Small intestine (tissue), 7 donors: ENCODE measurements at regions not wholly inside any gene's neighbourhood (a gene's known extent, or its start where the extent isn't known, plus 50 kb on each side); places are given as distances from the start of the nearest gene placed in this dataset.
A peak's percentile ranks its signal among the peaks of the same experiment; 100 is the strongest.

Experiments
- DNase-seq, 2 donors: peaks; one replicate each; pipeline versions ENCODE4 v3.0.0 to v3.0.0-alpha.2; 2013
- FAIRE-seq: peaks from 2 replicates; lab custom pipeline; 2012; peaks lifted over from hg19 to GRCh38; lab: Jason Lieb, UNC
- H3K27ac ChIP-seq, 3 donors: one replicate each; pipeline ENCODE4 v1.5.1; 2013; ENCODE audit warnings: low read length in 2 of 3, mild to moderate bottlenecking in 2 of 3, control low read depth in 1 of 3, inconsistent platforms in 1 of 3, low read depth in 1 of 3, moderate library complexity in 1 of 3
- H3K27me3 ChIP-seq, 3 donors: one replicate each; pipeline ENCODE4 v1.6.1; 2013; ENCODE audit warnings: low read length in 3 of 3, inconsistent platforms in 1 of 3; ENCODE audit not compliant: control insufficient read depth in 3 of 3, insufficient read depth in 3 of 3
- H3K36me3 ChIP-seq, 3 donors: one replicate each; pipeline ENCODE4 v1.6.1; 2013; ENCODE audit warnings: low read length in 3 of 3, inconsistent platforms in 1 of 3, low read depth in 1 of 3, mild to moderate bottlenecking in 1 of 3, moderate library complexity in 1 of 3; ENCODE audit not compliant: control insufficient read depth in 3 of 3, insufficient read depth in 2 of 3
- H3K4me1 ChIP-seq, 3 donors: one replicate each; pipeline ENCODE4 v1.6.1; 2013; ENCODE audit warnings: low read length in 2 of 3, inconsistent platforms in 1 of 3, low read depth in 1 of 3, mild to moderate bottlenecking in 1 of 3, moderate library complexity in 1 of 3; ENCODE audit not compliant: control insufficient read depth in 3 of 3, insufficient read depth in 2 of 3
- H3K4me3 ChIP-seq, 3 donors: one replicate each; pipeline ENCODE4 v1.5.1; 2013; ENCODE audit warnings: low read length in 3 of 3, control low read depth in 1 of 3, inconsistent platforms in 1 of 3, low read depth in 1 of 3, mild to moderate bottlenecking in 1 of 3, moderate library complexity in 1 of 3
- H3K9me3 ChIP-seq, 2 donors: one replicate each; pipeline ENCODE4 v1.6.1; 2013; ENCODE audit warnings: low read depth in 1 of 2, low read length in 1 of 2; ENCODE audit not compliant: control insufficient read depth in 2 of 2, insufficient read depth in 1 of 2
- WGBS, 3 donors: extraction: QIAGEN DNeasy Blood & Tissue Kit; methylation state at CpG; one replicate each; pipeline ENCODE4 v1.1.7; 2013; 5-methylcytosine and 5-hydroxymethylcytosine counted together
- donor health status: healthy with polysubstance abuse.
- donor health status: control.
- donor health status: control.
- donor health status: Bipolar disorder and iron deficiency.
- donor health status: healthy.

DNA sequence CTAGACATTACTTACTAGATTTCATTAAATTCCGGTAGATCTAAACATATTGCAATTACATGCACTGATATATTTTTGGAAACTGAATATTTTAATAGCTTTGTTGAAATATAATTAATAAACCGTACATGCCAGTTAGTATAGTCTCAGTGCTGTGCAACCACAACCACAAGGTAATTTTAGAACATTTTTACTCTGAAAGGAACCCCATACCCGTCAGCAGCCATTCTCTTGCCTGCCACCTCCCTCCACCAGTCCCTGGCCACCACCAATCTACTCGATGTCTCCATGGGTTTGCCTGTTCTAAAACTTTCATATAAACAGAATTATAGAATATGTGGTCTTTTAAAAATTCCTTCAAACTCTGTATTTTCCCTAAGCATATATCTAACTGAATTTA is 293.9 kb downstream of the THBS2 start:
- WGBS, 3 donors = 75 to 87% (median 83%) methylated on average over 4 of the region's 4 CpGs
- no peak for FAIRE-seq
- no peak overlapping the region for H3K4me3 ChIP-seq

DNA sequence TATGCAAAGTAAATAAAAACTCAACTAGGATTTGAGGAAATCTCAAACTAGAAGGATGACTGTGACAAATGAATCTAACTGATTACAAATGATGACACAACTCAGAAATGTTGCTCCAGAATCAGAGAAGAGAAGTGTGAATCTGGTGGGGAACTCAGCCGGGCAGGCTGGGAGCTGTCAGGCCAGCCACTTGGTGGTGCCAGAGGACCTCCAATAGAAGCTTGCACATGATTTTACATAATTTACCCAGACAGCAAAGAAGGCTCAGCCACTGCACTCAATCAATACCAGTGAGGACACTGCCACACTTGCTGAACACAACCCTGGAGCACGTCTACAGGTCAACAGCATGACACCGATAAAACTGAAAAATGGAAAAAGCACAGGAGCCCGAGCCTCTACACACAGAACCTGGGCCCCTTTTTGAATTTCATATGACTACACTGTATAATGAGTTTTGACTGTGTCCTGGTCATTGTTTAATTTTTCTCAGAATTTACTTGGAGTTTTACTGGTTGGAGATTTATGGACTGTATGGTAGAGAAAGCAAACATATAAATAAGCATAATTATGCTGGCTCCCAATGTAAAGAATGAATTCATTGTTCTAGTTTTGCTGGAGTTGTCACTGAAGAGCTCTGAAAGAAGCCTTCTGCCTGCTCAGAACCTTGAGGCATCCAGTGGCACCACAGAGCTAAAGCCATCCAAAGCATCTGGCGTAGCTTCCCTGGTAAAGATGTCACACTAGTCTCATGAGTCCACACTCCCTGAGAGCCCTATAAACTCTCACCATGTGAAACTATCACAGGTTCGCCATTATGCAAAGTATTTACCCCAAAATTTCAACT is 296.5 kb downstream of the THBS2 start:
- DNase-seq (peak; percentile 66 to 78), FAIRE-seq (no peak)
- Histone ChIP-seq H3K9me3 (no peaks in the 10 kb centered on the region), H3K4me3 (no peak overlapping the region), H3K36me3 (no peaks in the 10 kb centered on the region), H3K27ac (no peak overlapping the region), H3K4me1 (no peaks in the 10 kb centered on the region), H3K27me3 (no peaks in the 10 kb centered on the region)
- WGBS, 3 donors = 58 to 60% (median 60%) methylated on average over 6 of the region's 6 CpGs

More for the DNA sequence above, 293.9 kb downstream of the THBS2 start:
- H3K27ac ChIP-seq = no peak overlapping the region
- H3K36me3 ChIP-seq = no peaks in the 10 kb centered on the region
- peaks cover 0 to 2% (median 0%) of the 10 kb centered on the region in 3 donors for H3K27me3 ChIP-seq
- H3K9me3 ChIP-seq = peaks cover 0 to 2% of the 10 kb centered on the region in 2 donors
- no peak for DNase-seq
- H3K4me1 ChIP-seq = no peaks in the 10 kb centered on the region

DNA sequence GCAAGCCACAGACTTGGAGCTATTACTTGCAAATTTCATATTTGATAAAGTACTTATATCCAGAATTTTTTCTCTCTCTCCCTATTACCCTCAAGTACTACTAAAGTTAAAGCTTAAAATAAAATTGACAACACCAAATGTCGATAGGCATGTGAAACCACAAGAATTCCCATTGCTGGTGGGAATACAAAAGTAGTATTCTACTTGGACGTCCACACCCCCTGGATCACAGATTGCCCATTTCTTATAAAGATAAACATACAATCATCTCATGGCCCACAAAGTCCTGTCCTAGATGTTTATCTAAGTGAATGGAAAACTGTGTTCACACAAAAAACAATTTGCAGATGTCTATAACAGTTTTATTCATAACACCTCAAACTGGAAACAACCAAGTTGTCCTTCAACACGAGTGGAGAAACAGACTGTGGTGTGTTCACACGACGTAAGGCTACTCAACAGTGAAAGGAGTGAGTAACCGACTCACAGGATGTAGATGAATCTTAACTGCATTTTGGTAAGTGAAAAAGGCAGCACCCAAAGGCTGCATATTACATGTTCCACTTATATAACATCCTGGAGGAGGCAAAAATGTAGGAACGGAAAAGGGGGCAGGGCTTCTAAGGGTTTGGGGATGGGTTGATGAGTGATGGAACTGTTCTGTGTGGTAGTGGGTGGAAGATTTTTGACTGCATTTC is 297.4 kb downstream of the THBS2 start:
- WGBS, 3 donors = 52 to 70% (median 65%) methylated on average over 7 of the region's 7 CpGs
- no peak for FAIRE-seq
- Histone ChIP-seq H3K4me3 (no peak overlapping the region), H3K9me3 (no peaks in the 10 kb centered on the region), H3K4me1 (no peaks in the 10 kb centered on the region), H3K27me3 (no peaks in the 10 kb centered on the region), H3K27ac (no peak overlapping the region), H3K36me3 (no peaks in the 10 kb centered on the region)
- no peak for DNase-seq

DNA sequence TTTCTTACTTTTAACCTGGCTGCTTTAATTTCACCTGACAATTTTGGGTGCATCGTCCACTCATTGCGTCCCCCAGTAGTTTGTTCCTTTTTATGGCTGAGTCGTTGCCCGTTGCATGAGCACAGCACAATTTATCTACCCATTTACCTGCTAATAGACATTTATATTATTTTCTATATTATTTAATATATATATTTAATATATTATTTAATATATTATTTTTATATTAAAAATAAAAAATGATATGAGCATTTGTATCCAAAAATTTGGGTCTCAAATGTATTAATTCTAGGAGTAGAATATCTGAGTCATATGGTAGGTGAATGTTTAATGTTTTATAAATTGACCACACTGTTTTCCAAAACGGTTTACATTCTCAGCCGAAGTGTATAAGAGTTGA is 300.2 kb downstream of the THBS2 start:
- DNase-seq (no peak), FAIRE-seq (no peak)
- Histone ChIP-seq H3K36me3 (no peaks in the 10 kb centered on the region), H3K27ac (no peak overlapping the region), H3K9me3 (no peaks in the 10 kb centered on the region), H3K4me3 (no peak overlapping the region), H3K27me3 (no peaks in the 10 kb centered on the region), H3K4me1 (no peaks in the 10 kb centered on the region)
- WGBS, 3 donors = 84 to 96% (median 84%) methylated on average over 6 of the region's 6 CpGs

DNA sequence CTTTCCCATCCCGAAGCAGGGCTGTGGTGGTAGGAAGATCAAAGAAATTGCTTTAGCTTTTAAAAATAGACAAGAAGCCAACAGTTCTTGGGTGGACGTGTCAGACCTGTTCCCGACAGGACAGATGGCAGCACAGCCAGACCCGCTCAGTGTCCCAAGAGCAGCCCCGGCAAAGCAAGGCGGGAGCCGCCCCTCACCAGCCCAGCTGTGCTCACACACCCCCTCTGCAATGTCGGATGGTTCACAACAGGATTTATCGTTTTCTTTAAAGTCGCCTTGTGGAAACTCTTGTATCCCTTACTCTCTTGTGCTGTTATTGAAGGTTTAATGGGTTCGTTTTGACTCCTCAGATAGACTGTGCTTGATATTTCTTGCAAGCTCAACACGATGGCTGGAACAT is 302.4 kb downstream of the THBS2 start:
- WGBS, 3 donors = 73 to 89% (median 84%) methylated on average over 12 of the region's 12 CpGs
- H3K27ac ChIP-seq = peak overlapping the region in 1 of 3 donors; percentile 42

DNA sequence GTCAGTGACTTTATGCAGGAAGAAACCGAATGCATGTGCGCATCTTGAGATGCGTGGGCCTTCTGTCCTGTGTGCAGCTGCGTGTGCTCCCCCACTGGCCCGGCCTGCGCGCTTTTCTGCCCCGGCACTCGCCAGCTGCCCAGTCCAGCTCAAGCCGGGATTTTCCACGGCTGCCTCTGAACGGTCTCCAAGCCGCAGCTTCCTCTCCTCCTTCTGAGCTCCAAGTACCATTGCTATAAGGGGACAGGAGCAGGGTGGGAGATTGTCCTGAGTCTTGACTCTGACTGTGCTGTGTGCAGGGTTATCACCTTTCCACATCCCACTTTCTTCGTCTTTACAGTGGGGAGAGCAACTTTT is 302.8 kb downstream of the THBS2 start:
- DNase-seq = no peak
- WGBS, 3 donors = 78 to 98% (median 84%) methylated on average over 14 of the region's 14 CpGs
- H3K9me3 ChIP-seq = no peaks in the 10 kb centered on the region
- no peaks in the 10 kb centered on the region for H3K36me3 ChIP-seq
- H3K4me3 ChIP-seq = no peak overlapping the region
- H3K4me1 ChIP-seq = no peaks in the 10 kb centered on the region
- H3K27me3 ChIP-seq = no peaks in the 10 kb centered on the region
- peak overlapping the region in 1 of 3 donors; percentile 42 for H3K27ac ChIP-seq
- FAIRE-seq = no peak

More for the DNA sequence above, 302.4 kb downstream of the THBS2 start:
- FAIRE-seq = no peak
- Histone ChIP-seq H3K27me3 (no peaks in the 10 kb centered on the region), H3K4me3 (no peak overlapping the region), H3K9me3 (no peaks in the 10 kb centered on the region), H3K4me1 (no peaks in the 10 kb centered on the region), H3K36me3 (no peaks in the 10 kb centered on the region)
- DNase-seq = no peak

DNA sequence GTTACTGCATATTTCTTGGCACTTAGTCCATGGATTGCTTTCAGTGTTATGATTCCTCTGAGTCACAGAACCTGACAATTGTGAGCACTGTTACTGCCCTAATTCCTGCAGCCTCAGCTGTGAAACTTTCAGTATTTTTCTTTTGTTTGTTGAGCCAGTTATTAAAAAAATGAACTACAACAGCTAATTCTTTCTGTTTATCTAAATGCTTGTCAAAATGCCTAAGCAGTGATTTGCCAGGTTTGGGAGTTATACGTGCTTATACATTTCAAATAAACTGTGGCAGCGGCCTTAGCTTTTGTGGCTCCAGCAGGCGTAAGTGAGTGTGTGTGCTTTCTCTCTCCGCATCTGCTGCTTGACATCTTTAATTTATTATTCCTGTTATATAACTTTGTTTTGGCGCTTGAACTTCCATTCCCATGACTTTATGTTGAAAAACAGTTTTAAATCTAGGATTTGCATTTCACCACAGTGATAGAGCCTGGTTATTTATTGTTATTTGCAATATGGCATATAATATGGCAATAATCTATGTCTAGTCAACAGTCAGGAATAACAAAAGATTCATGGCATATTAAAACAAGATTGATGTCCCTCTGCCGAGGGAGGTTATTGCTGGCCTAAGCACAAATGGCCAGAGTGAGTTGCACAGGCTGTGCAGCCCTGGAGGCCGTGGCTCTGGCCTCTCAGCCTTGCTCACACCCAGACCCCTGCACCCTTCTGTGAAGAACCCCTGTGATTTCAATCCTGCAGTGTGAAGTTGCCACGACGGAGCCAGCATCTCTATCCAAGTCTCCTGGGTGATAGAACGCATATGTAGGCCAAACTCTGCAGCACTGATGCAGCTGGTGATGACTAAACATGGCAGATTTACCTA is 303.4 kb downstream of the THBS2 start:
- DNase-seq (no peak), FAIRE-seq (no peak)
- Histone ChIP-seq H3K4me1 (no peaks in the 10 kb centered on the region), H3K27me3 (no peaks in the 10 kb centered on the region), H3K4me3 (no peak overlapping the region), H3K27ac (peak overlapping the region in 1 of 3 donors; percentile 42), H3K36me3 (no peaks in the 10 kb centered on the region), H3K9me3 (no peaks in the 10 kb centered on the region)
- 61 to 82% (median 68%) methylated on average over 10 of the region's 10 CpGs for WGBS, 3 donors

DNA sequence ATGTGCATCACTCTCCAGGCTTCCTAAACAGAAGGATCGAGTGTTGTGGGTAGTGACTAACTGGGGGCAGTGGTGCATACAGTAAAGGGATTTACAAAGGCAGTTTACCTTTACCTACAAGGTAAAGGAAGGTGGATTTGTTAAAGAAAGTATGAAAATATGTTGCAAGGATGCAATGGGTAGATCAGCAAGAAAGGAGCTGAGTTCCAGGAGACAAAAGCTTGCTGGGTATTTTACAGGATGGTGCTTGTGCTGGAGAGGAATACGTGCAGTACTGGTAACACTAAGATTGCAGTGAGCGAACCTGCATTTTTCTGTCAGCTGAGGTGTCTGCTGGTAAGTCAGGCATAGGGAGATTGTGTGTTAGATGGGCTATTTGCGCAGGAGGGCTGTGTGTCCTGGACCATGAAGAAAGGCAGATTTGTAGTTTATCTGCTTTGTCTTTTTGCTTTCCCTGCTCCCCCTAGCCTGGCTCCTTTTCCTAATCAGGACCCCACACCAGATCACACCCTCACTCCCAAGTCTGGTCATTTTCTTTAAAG is 304.6 kb downstream of the THBS2 start:
- Histone ChIP-seq H3K9me3 (no peaks in the 10 kb centered on the region), H3K4me3 (no peak overlapping the region), H3K27me3 (no peaks in the 10 kb centered on the region), H3K4me1 (no peaks in the 10 kb centered on the region), H3K36me3 (no peaks in the 10 kb centered on the region), H3K27ac (peak overlapping the region in 1 of 3 donors; percentile 2)
- no peak for DNase-seq
- WGBS, 3 donors = 86 to 88% (median 88%) methylated on average over 4 of the region's 4 CpGs
- FAIRE-seq = no peak
